ENCODE measurements at regions not wholly inside any gene's neighbourhood (a gene's known extent, or its start where the extent isn't known, plus 50 kb on each side); places are given as distances from the start of the nearest gene placed in this dataset.

GRCh38 chr5:108688485-108688884 lies 59.2 kb upstream of the FER start:
- TF ChIP-seq, protein P1, sequence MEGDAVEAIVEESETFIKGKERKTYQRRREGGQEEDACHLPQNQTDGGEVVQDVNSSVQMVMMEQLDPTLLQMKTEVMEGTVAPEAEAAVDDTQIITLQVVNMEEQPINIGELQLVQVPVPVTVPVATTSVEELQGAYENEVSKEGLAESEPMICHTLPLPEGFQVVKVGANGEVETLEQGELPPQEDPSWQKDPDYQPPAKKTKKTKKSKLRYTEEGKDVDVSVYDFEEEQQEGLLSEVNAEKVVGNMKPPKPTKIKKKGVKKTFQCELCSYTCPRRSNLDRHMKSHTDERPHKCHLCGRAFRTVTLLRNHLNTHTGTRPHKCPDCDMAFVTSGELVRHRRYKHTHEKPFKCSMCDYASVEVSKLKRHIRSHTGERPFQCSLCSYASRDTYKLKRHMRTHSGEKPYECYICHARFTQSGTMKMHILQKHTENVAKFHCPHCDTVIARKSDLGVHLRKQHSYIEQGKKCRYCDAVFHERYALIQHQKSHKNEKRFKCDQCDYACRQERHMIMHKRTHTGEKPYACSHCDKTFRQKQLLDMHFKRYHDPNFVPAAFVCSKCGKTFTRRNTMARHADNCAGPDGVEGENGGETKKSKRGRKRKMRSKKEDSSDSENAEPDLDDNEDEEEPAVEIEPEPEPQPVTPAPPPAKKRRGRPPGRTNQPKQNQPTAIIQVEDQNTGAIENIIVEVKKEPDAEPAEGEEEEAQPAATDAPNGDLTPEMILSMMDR (IDR thresholded peaks at IDR 0.05; ENCODE audit: extremely low read depth in 1 of 2, insufficient read depth in 1 of 2, low read depth in 1 of 2, low read length in 2 of 2), result no peak
- TF ChIP-seq POLR2A (IDR thresholded peaks at IDR 0.05; ENCODE audit: low read depth, low read length), result no peak
- TF ChIP-seq MYC (IDR thresholded peaks at IDR 0.05; ENCODE audit: low read depth, low read length), result no peak
- no peak for TF ChIP-seq EZH2 (IDR thresholded peaks at IDR 0.05; ENCODE audit: borderline replicate concordance, low read depth, low read length, severe bottlenecking)
- no peak for TF ChIP-seq POLR2AphosphoS5 (IDR thresholded peaks at IDR 0.05; ENCODE audit: insufficient read depth, low read depth, low read length)
- TF ChIP-seq, protein P2, sequence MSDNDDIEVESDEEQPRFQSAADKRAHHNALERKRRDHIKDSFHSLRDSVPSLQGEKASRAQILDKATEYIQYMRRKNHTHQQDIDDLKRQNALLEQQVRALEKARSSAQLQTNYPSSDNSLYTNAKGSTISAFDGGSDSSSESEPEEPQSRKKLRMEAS (IDR thresholded peaks at IDR 0.05; ENCODE audit: insufficient read depth, insufficient read length), result no peak
- no peak for TF ChIP-seq GATA2 (IDR thresholded peaks at IDR 0.05; ENCODE audit: insufficient read depth, insufficient read length, low read depth, low read length)

Measured in endothelial cell of umbilical vein (primary cell).